Type B pancreatic cell (in vitro differentiated cells): ENCODE measurements at regions not wholly inside any gene's neighbourhood (a gene's known extent, or its start where the extent isn't known, plus 50 kb on each side); places are given as distances from the start of the nearest gene placed in this dataset.

ENCODE experiments used
- DNase-seq: peaks from one replicate; pipeline ENCODE4 v3.0.0; 2021; ENCODE audit warnings: mixed read lengths; ENCODE audit not compliant: unreplicated experiment; ENCODE audit errors: extremely low spot score
- H3K27ac Mint-ChIP-seq: 2 replicates; pipeline ENCODE4 v1.8.0; 2021; ENCODE audit warnings: mild to moderate bottlenecking, mixed read lengths
- H3K27me3 Mint-ChIP-seq: 2 replicates; pipeline ENCODE4 v1.8.0; 2021; ENCODE audit warnings: mixed read lengths
- H3K36me3 Mint-ChIP-seq: 2 replicates; pipeline ENCODE4 v1.8.0; 2021; ENCODE audit warnings: mixed read lengths
- H3K4me1 Mint-ChIP-seq: one replicate; pipeline ENCODE4 v1.8.0; 2021; ENCODE audit warnings: mixed read lengths; ENCODE audit not compliant: unreplicated experiment
- H3K4me3 Mint-ChIP-seq: 2 replicates; pipeline ENCODE4 v1.8.0; 2021; ENCODE audit warnings: mild to moderate bottlenecking, mixed read lengths
- H3K9me3 Mint-ChIP-seq: 2 replicates; pipeline ENCODE4 v1.8.0; 2021; ENCODE audit warnings: mixed read lengths
- TF ChIP-seq, protein P1 (sequence below): fragments of 200-600 bp; sonication (generic); conservative IDR thresholded peaks from 2 replicates; pipeline ENCODE4 v1.5.0; 2021; ENCODE audit warnings: antibody characterized with exemption, mild to moderate bottlenecking

DNA sequence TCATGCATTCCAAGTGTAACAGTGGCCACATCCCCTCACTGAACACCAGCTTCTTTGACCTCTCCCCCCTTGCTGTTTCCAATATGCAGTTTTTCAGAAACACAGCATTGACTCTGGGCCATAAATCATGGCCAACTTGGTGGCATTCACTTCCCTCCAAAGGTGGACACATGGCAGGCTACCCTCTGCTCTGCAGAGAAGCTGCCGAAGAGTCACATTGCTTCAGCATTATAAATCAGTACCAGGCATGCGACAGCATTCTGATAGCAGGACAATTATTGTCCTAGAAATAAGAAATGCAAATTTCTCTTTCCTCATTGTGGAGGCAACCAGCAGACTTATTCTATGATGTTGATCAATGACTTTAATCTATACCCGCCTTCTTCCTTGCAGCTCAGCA is 475.4 kb upstream of the GHITM start:
- no peak for DNase-seq
- H3K9me3 Mint-ChIP-seq: peaks cover 6% of the 10 kb centered on the region
- H3K4me1 Mint-ChIP-seq: no peaks in the 10 kb centered on the region
- no peak overlapping the region for H3K27ac Mint-ChIP-seq
- H3K4me3 Mint-ChIP-seq: no peak overlapping the region
- no peaks in the 10 kb centered on the region for H3K27me3 Mint-ChIP-seq
- no peaks in the 10 kb centered on the region for H3K36me3 Mint-ChIP-seq
- TF ChIP-seq, protein P1, sequence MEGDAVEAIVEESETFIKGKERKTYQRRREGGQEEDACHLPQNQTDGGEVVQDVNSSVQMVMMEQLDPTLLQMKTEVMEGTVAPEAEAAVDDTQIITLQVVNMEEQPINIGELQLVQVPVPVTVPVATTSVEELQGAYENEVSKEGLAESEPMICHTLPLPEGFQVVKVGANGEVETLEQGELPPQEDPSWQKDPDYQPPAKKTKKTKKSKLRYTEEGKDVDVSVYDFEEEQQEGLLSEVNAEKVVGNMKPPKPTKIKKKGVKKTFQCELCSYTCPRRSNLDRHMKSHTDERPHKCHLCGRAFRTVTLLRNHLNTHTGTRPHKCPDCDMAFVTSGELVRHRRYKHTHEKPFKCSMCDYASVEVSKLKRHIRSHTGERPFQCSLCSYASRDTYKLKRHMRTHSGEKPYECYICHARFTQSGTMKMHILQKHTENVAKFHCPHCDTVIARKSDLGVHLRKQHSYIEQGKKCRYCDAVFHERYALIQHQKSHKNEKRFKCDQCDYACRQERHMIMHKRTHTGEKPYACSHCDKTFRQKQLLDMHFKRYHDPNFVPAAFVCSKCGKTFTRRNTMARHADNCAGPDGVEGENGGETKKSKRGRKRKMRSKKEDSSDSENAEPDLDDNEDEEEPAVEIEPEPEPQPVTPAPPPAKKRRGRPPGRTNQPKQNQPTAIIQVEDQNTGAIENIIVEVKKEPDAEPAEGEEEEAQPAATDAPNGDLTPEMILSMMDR: no peak

DNA sequence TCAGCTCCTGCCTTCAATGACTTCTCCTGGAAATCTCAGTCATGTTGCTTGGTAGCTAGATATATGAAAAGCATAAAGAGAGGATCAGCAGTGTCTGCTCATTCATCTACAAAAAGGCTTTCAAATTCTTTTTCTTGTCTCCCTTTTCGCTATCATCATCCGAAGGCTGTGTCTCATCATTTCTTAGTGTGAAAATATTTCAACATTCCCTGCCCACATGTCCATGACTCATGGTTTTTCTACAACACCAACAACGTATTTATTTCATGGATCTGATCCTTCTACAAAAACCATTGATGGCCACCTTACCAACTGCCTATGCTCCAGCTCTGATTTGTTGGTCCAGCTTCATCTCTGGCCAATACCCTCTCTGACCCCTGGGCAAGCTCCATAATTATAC is 472.5 kb upstream of the GHITM start:
- no peaks in the 10 kb centered on the region for H3K4me1 Mint-ChIP-seq
- H3K4me3 Mint-ChIP-seq: no peak overlapping the region
- no peaks in the 10 kb centered on the region for H3K27me3 Mint-ChIP-seq
- H3K27ac Mint-ChIP-seq: no peak overlapping the region
- TF ChIP-seq, protein P1: no peak
- H3K36me3 Mint-ChIP-seq: no peaks in the 10 kb centered on the region
- H3K9me3 Mint-ChIP-seq: peaks cover 6% of the 10 kb centered on the region
- DNase-seq: no peak

DNA sequence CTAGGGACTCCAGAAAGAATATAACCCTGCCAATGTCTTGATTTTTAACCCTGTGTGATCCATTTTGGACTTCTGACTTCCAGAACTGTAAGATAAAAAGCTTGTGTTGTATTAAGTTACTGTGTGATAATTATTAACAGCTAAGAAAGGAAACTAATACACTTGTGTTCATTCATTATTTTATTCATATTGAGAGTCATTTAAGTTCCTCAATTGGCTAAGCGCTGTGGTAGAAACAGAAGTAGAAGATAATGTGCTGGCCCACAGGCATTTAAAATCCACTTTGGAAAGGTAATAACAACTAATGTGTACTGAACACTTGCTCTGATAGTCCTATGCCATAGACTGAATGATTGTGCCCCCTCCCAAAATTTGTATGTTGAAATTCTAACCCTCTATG is 471.7 kb upstream of the GHITM start:
- Mint-ChIP-seq H3K4me1 (no peaks in the 10 kb centered on the region), H3K27me3 (no peaks in the 10 kb centered on the region), H3K36me3 (no peaks in the 10 kb centered on the region), H3K27ac (no peak overlapping the region), H3K9me3 (peaks cover 6% of the 10 kb centered on the region), H3K4me3 (no peak overlapping the region)
- TF ChIP-seq, protein P1: no peak
- no peak for DNase-seq

DNA sequence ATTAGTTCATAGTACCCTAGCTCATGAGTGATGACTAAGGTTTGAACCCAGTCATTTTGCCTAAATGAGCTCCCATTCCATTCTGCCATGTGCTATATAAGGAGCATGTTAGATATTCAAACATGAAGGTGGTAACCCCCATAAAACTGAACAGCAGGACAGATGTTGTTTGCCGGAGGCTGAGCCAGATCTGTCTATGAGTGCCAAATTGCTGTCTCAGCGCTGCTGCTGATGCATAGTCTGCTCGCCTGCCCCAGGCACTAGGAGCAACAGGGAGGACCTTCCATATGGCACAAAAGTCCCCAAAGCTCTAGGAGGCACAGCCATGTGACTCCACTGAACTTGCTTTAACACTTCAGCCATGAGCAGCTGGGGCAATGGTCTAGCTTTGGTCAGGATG is 466.0 kb upstream of the GHITM start:
- no peak overlapping the region for H3K27ac Mint-ChIP-seq
- no peaks in the 10 kb centered on the region for H3K36me3 Mint-ChIP-seq
- no peak for DNase-seq
- TF ChIP-seq, protein P1: no peak
- no peak overlapping the region for H3K4me3 Mint-ChIP-seq
- H3K9me3 Mint-ChIP-seq: no peaks in the 10 kb centered on the region
- H3K4me1 Mint-ChIP-seq: peaks cover 6% of the 10 kb centered on the region
- H3K27me3 Mint-ChIP-seq: no peaks in the 10 kb centered on the region

DNA sequence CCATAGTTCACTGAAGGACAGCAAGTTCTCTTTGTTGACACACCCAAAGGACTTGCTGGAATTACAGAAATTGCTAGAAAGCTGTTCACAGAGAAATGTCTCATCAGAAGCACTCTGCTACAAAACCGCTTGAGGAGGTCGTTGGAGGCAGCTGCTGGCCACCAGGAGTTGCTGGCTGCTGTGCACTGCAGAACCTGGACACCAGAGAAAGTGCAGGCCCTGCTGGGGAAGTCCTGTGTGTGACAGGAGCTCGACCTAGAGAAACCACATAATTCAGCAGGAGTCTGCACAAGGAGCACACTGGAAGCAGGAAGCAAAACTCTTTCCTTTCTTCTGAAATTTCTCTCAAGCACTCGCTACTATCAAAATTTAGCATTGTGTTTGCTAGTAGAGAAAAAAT is 461.5 kb upstream of the GHITM start:
- TF ChIP-seq, protein P1: no peak
- no peaks in the 10 kb centered on the region for H3K36me3 Mint-ChIP-seq
- no peak for DNase-seq
- H3K27me3 Mint-ChIP-seq: no peaks in the 10 kb centered on the region
- H3K27ac Mint-ChIP-seq: no peak overlapping the region
- H3K4me1 Mint-ChIP-seq: peaks cover 13% of the 10 kb centered on the region
- H3K4me3 Mint-ChIP-seq: no peak overlapping the region
- H3K9me3 Mint-ChIP-seq: no peaks in the 10 kb centered on the region

DNA sequence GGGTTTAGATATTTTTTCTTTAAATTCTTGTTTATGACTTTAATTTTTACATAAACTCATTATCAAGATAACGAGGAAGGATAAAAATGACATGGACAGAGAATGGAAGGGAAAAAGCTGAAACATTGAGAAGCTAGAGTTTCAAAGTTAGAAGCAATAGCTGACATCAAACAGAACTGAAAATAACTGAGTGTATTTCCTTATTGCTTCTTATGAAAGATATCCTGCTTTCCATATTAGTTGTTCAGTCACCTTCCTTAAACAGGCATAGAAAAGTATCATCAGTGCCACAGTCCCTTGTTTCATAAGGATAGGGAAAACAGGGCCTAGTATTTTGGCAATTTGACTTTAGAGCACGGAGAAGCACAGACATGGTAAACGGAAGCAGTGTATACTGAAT is 460.5 kb upstream of the GHITM start:
- no peak for DNase-seq
- Mint-ChIP-seq H3K9me3 (no peaks in the 10 kb centered on the region), H3K27ac (no peak overlapping the region), H3K27me3 (no peaks in the 10 kb centered on the region), H3K4me1 (peaks cover 13% of the 10 kb centered on the region), H3K4me3 (no peak overlapping the region), H3K36me3 (no peaks in the 10 kb centered on the region)
- TF ChIP-seq, protein P1: no peak
